Ishikawa (cell line): ENCODE measurements at regions not wholly inside any gene's neighbourhood (a gene's known extent, or its start where the extent isn't known, plus 50 kb on each side); places are given as distances from the start of the nearest gene placed in this dataset.

Experiments used
- CEBPB ChIP-seq: IDR thresholded peaks from 2 replicates; pipeline ENCODE4 v1.6.1; 2012
- CREB1 ChIP-seq: IDR thresholded peaks from 2 replicates; pipeline ENCODE4 v1.6.1; 2012; ENCODE audit warnings: low read depth
- EP300 ChIP-seq: IDR thresholded peaks from 2 replicates; pipeline ENCODE4 v1.6.1; 2012; ENCODE audit warnings: borderline replicate concordance
- NFIC ChIP-seq: IDR thresholded peaks from 2 replicates; pipeline ENCODE4 v1.6.1; 2012
- RAD21 ChIP-seq: IDR thresholded peaks from 2 replicates; pipeline ENCODE4 v1.6.1; 2012; ENCODE audit warnings: low read depth
- YY1 ChIP-seq: IDR thresholded peaks from 2 replicates; pipeline ENCODE4 v1.6.1; 2012; ENCODE audit warnings: low read depth
- ZBTB7A ChIP-seq: IDR thresholded peaks from 2 replicates; pipeline ENCODE4 v1.6.1; 2012; ENCODE audit warnings: low read depth
- TF ChIP-seq, protein P1 (sequence below): IDR thresholded peaks from 2 replicates; pipeline ENCODE4 v1.6.1; 2012; ENCODE audit warnings: low read depth, mild to moderate bottlenecking
- TF ChIP-seq, protein P2 (sequence below): IDR thresholded peaks from 2 replicates; pipeline ENCODE4 v1.6.1; 2012
- TF ChIP-seq, protein P3 (sequence below): IDR thresholded peaks from 2 replicates; pipeline ENCODE4 v1.6.1; 2012

DNA sequence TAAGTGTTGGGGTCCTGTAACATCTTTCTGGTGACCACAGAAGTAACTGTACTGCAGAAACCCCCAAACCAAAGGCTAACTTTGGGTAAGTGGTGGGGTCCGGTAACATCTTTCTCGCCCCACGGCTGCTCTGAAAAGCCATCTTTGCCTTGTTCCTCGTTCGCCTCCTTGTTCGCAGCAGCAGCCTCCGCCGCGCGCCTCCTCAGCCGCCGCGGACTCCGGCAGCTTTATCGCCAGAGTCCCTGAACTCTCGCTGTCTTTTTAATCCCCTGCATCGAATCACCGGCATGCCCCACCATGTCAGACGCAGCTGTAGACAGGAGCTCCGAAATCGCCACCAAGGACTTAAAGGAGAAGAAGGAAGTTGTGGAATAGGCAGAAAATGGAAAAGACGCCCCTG is 316.8 kb downstream of the TUSC7 start:
- TF ChIP-seq RAD21 (no peak), NFIC (no peak), CREB1 (no peak), ZBTB7A (no peak), CEBPB (no peak), YY1 (no peak), EP300 (no peak)
- TF ChIP-seq, protein P1, sequence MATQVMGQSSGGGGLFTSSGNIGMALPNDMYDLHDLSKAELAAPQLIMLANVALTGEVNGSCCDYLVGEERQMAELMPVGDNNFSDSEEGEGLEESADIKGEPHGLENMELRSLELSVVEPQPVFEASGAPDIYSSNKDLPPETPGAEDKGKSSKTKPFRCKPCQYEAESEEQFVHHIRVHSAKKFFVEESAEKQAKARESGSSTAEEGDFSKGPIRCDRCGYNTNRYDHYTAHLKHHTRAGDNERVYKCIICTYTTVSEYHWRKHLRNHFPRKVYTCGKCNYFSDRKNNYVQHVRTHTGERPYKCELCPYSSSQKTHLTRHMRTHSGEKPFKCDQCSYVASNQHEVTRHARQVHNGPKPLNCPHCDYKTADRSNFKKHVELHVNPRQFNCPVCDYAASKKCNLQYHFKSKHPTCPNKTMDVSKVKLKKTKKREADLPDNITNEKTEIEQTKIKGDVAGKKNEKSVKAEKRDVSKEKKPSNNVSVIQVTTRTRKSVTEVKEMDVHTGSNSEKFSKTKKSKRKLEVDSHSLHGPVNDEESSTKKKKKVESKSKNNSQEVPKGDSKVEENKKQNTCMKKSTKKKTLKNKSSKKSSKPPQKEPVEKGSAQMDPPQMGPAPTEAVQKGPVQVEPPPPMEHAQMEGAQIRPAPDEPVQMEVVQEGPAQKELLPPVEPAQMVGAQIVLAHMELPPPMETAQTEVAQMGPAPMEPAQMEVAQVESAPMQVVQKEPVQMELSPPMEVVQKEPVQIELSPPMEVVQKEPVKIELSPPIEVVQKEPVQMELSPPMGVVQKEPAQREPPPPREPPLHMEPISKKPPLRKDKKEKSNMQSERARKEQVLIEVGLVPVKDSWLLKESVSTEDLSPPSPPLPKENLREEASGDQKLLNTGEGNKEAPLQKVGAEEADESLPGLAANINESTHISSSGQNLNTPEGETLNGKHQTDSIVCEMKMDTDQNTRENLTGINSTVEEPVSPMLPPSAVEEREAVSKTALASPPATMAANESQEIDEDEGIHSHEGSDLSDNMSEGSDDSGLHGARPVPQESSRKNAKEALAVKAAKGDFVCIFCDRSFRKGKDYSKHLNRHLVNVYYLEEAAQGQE = no peak
- TF ChIP-seq, protein P2, sequence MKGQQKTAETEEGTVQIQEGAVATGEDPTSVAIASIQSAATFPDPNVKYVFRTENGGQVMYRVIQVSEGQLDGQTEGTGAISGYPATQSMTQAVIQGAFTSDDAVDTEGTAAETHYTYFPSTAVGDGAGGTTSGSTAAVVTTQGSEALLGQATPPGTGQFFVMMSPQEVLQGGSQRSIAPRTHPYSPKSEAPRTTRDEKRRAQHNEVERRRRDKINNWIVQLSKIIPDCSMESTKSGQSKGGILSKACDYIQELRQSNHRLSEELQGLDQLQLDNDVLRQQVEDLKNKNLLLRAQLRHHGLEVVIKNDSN = no peak
- TF ChIP-seq, protein P3, sequence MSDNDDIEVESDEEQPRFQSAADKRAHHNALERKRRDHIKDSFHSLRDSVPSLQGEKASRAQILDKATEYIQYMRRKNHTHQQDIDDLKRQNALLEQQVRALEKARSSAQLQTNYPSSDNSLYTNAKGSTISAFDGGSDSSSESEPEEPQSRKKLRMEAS = no peak
